HEK293 (cell line): ENCODE measurements at regions not wholly inside any gene's neighbourhood (a gene's known extent, or its start where the extent isn't known, plus 50 kb on each side); places are given as distances from the start of the nearest gene placed in this dataset.

Experiments used
- CTCF ChIA-PET: fragments of 350-600 bp; formaldehyde crosslinking; extraction: SDS; loops from one replicate; lab custom pipeline; 2021; ENCODE audit warnings: antibody characterized with exemption; lab: Yijun Ruan, JAX
- POLR2A ChIA-PET: fragments of 300-600 bp; formaldehyde crosslinking; extraction: SDS; loops from one replicate; lab custom pipeline; 2020; ENCODE audit warnings: antibody characterized with exemption, inconsistent platforms; lab: Yijun Ruan, JAX
- H3K27ac ChIP-seq: fragments of 200-500 bp; sonication (Bioruptor generic); 2 replicates; pipeline ENCODE4 v1.5.1; 2014; ENCODE audit warnings: low read depth, low read length, control low read depth, inconsistent platforms; ENCODE audit errors: extremely low read depth
- H3K36me3 ChIP-seq, 2 experiments: fragments of 200-500 bp in 1 of 2; sonication (Bioruptor generic) in 1 of 2; 1 replicate in 1 of 2; 2 replicates in 1 of 2; pipeline ENCODE4 v1.5.1; 2014 to 2017; ENCODE audit warnings: inconsistent platforms in 2 of 2, low read length in 2 of 2; ENCODE audit not compliant: control insufficient read depth in 2 of 2, insufficient read depth in 1 of 2
- H3K4me1 ChIP-seq: fragments of 200-500 bp; sonication (Bioruptor generic); 2 replicates; pipeline ENCODE4 v1.5.1; 2014; ENCODE audit warnings: mild to moderate bottlenecking, low read length, inconsistent platforms; ENCODE audit not compliant: control insufficient read depth, insufficient read depth
- H3K4me3 ChIP-seq: 2 replicates; pipeline ENCODE4 v1.5.1; 2011; ENCODE audit warnings: low read depth, mild to moderate bottlenecking, control low read depth, low read length, moderate library complexity
- H3K9me3 ChIP-seq: fragments of 200-500 bp; sonication (Bioruptor generic); 2 replicates; pipeline ENCODE4 v1.5.1; 2014; ENCODE audit warnings: low read depth, low read length, inconsistent platforms; ENCODE audit not compliant: control insufficient read depth, insufficient read depth
- BCL11B ChIP-seq: fragments of 450-650 bp; formaldehyde crosslinking; IDR thresholded peaks from 2 replicates; pipeline ENCODE4 v1.5.1; 2016; ENCODE audit warnings: low read depth, missing biosample characterization, missing genetic modification characterization
- KLF8 ChIP-seq: fragments of 450-650 bp; formaldehyde crosslinking; IDR thresholded peaks from 2 replicates; pipeline ENCODE4 v1.5.1; 2016; ENCODE audit warnings: missing biosample characterization, missing genetic modification characterization
- REPIN1 ChIP-seq: fragments of 450-650 bp; formaldehyde crosslinking; IDR thresholded peaks from 2 replicates; pipeline ENCODE4 v1.5.1; 2017; ENCODE audit warnings: missing biosample characterization, missing genetic modification characterization, low read depth
- SETDB1 ChIP-seq: IDR thresholded peaks from one replicate; pipeline ENCODE4 v1.6.1; 2017; ENCODE audit warnings: mild to moderate bottlenecking, low read length, moderate library complexity, mixed read lengths; ENCODE audit not compliant: insufficient read length
- ZBTB20 ChIP-seq: fragments of 450-650 bp; formaldehyde crosslinking; IDR thresholded peaks from 2 replicates; pipeline ENCODE4 v1.5.1; 2016; ENCODE audit warnings: missing biosample characterization, missing genetic modification characterization
- ZNF175 ChIP-seq: fragments of 450-650 bp; formaldehyde crosslinking; IDR thresholded peaks from 2 replicates; pipeline ENCODE4 v1.5.1; 2016; ENCODE audit warnings: missing biosample characterization, missing genetic modification characterization
- ZNF335 ChIP-seq: fragments of 450-650 bp; formaldehyde crosslinking; conservative IDR thresholded peaks from 2 replicates; pipeline ENCODE4 v1.5.1; 2016; ENCODE audit warnings: missing biosample characterization, missing genetic modification characterization
- ZNF341 ChIP-seq: fragments of 450-650 bp; formaldehyde crosslinking; IDR thresholded peaks from 2 replicates; pipeline ENCODE4; 2016; ENCODE audit warnings: low read depth, missing biosample characterization, missing genetic modification characterization
- ZNF366 ChIP-seq: fragments of 450-650 bp; formaldehyde crosslinking; conservative IDR thresholded peaks from 2 replicates; pipeline ENCODE4 v1.5.1; 2016; ENCODE audit warnings: missing biosample characterization, missing genetic modification characterization
- ZNF416 ChIP-seq: fragments of 450-650 bp; formaldehyde crosslinking; IDR thresholded peaks from 2 replicates; pipeline ENCODE4 v1.5.1; 2016; ENCODE audit warnings: missing biosample characterization, missing genetic modification characterization
- ZNF423 ChIP-seq: fragments of 450-650 bp; formaldehyde crosslinking; IDR thresholded peaks from 2 replicates; pipeline ENCODE4 v1.5.1; 2016; ENCODE audit warnings: missing biosample characterization, missing genetic modification characterization
- ZNF433 ChIP-seq: fragments of 450-650 bp; formaldehyde crosslinking; IDR thresholded peaks from 2 replicates; pipeline ENCODE4 v1.5.1; 2016; ENCODE audit warnings: missing biosample characterization, missing genetic modification characterization, low read depth
- ZNF585B ChIP-seq: fragments of 450-650 bp; formaldehyde crosslinking; IDR thresholded peaks from 2 replicates; pipeline ENCODE4 v1.5.1; 2016; ENCODE audit warnings: missing biosample characterization, missing genetic modification characterization
- ZNF596 ChIP-seq: fragments of 450-650 bp; IDR thresholded peaks from 2 replicates; pipeline ENCODE4 v1.5.0; 2018; ENCODE audit warnings: missing biosample characterization, mild to moderate bottlenecking, missing genetic modification characterization, moderate library complexity
- ZNF701 ChIP-seq: fragments of 450-650 bp; formaldehyde crosslinking; IDR thresholded peaks from 2 replicates; pipeline ENCODE4 v1.5.1; 2016; ENCODE audit warnings: missing biosample characterization, missing genetic modification characterization
- ZNF791 ChIP-seq: fragments of 450-650 bp; formaldehyde crosslinking; IDR thresholded peaks from 2 replicates; pipeline ENCODE4 v1.5.1; 2016; ENCODE audit warnings: missing biosample characterization, missing genetic modification characterization
- ZNF830 ChIP-seq: fragments of 450-650 bp; IDR thresholded peaks from 2 replicates; pipeline ENCODE4 v1.5.0; 2018; ENCODE audit warnings: missing biosample characterization, missing genetic modification characterization, low read depth, mild to moderate bottlenecking, moderate library complexity
- ZSCAN23 ChIP-seq: fragments of 450-650 bp; formaldehyde crosslinking; IDR thresholded peaks from 2 replicates; pipeline ENCODE4 v1.5.1; 2016; ENCODE audit warnings: missing biosample characterization, missing genetic modification characterization
- TF ChIP-seq, protein P1 (sequence below): fragments of 450-650 bp; formaldehyde crosslinking; IDR thresholded peaks from 2 replicates; pipeline ENCODE4 v1.5.1; 2016; ENCODE audit warnings: missing biosample characterization, missing genetic modification characterization
- TF ChIP-seq, protein P2 (sequence below): IDR thresholded peaks from 2 replicates; pipeline ENCODE4 v1.6.1; 2011; ENCODE audit warnings: mild to moderate bottlenecking, low read depth, low read length, borderline replicate concordance
- TF ChIP-seq, protein P3 (sequence below): fragments of 450-650 bp; IDR thresholded peaks from 2 replicates; pipeline ENCODE4 v1.5.1; 2018; ENCODE audit warnings: missing biosample characterization, mild to moderate bottlenecking, missing genetic modification characterization
- TF ChIP-seq, protein P4 (sequence below): fragments of 450-650 bp; formaldehyde crosslinking; IDR thresholded peaks from 2 replicates; pipeline ENCODE4 v1.5.1; 2016; ENCODE audit warnings: missing biosample characterization, missing genetic modification characterization

DNA sequence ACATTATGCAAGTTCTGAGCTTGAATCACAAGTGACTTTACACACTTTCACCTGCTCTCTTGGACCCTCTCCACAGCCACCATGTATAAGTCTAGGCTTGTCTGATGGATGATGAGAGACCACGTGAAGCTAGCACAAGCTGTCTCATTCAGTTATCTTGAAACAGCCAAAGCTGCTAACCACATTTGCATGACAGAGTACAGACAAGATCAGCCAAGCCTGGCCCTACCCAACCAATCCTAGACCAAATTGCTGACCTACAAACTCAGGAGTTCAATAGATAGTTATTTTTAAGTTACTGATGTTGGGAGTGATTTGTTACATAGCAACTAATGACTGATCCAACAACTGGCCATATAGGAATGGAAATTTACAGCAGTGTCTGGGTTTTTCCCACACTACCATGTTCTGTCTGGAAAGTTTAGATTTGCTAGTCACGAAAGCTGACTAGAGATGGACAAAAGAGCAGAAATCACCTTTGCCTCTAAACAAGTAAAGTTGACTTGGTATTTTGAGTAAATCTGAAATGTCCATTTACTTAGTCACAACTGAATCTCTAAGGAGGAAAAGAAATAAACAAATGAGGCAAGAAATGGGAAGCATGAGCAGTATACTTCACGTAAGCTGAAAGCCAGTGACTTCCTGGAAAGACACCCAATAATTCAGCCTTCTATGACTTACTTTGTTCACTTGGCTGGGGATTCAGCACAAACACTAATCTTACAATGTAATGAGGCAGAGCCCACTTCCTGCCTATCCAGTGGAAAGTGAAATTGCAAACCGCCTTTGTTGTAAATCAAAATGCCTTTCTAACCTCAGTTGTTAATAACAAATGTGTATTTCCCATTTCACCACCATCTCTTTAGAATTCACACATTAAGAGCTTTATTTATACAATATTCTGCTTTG lies 101.7 kb downstream of the FAM181B start:
- TF ChIP-seq ZNF585B (tag by site-specific recombination) (no peak), ZSCAN23 (tag by site-specific recombination) (no peak), BCL11B (no peak), ZNF433 (tag by site-specific recombination) (no peak), SETDB1 (peak; percentile 17), ZNF366 (tag by site-specific recombination) (no peak), ZNF791 (tag by site-specific recombination) (no peak)
- TF ChIP-seq, protein P1, sequence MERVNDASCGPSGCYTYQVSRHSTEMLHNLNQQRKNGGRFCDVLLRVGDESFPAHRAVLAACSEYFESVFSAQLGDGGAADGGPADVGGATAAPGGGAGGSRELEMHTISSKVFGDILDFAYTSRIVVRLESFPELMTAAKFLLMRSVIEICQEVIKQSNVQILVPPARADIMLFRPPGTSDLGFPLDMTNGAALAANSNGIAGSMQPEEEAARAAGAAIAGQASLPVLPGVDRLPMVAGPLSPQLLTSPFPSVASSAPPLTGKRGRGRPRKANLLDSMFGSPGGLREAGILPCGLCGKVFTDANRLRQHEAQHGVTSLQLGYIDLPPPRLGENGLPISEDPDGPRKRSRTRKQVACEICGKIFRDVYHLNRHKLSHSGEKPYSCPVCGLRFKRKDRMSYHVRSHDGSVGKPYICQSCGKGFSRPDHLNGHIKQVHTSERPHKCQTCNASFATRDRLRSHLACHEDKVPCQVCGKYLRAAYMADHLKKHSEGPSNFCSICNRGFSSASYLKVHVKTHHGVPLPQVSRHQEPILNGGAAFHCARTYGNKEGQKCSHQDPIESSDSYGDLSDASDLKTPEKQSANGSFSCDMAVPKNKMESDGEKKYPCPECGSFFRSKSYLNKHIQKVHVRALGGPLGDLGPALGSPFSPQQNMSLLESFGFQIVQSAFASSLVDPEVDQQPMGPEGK: no peak
- TF ChIP-seq, protein P2, sequence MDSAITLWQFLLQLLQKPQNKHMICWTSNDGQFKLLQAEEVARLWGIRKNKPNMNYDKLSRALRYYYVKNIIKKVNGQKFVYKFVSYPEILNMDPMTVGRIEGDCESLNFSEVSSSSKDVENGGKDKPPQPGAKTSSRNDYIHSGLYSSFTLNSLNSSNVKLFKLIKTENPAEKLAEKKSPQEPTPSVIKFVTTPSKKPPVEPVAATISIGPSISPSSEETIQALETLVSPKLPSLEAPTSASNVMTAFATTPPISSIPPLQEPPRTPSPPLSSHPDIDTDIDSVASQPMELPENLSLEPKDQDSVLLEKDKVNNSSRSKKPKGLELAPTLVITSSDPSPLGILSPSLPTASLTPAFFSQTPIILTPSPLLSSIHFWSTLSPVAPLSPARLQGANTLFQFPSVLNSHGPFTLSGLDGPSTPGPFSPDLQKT: no peak
- TF ChIP-seq, all 188 proteins: peak for 1
- CTCF ChIA-PET: no interaction called here

DNA sequence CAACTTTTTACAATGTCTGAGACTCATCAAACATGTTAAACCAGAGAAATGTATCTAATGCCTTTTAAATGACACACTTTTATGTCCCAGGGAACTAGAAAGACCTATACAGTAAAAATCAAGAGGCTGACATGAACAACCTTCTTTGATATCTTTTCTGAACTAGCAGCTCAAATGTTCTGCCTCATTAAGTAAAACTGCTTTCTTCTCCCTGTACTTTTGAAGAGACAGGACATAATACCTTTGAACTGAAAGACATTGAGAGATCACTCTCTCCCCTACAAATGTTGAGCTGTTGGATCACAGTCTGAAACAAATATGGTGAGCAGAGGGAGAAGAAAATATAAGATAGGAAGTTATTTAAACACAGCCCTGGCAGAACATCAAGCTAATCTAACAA lies 123.0 kb downstream of the FAM181B start:
- TF ChIP-seq KLF8 (tag by site-specific recombination) (no peak), ZNF175 (no peak), ZNF830 (tag by site-specific recombination) (no peak)
- TF ChIP-seq, protein P3, sequence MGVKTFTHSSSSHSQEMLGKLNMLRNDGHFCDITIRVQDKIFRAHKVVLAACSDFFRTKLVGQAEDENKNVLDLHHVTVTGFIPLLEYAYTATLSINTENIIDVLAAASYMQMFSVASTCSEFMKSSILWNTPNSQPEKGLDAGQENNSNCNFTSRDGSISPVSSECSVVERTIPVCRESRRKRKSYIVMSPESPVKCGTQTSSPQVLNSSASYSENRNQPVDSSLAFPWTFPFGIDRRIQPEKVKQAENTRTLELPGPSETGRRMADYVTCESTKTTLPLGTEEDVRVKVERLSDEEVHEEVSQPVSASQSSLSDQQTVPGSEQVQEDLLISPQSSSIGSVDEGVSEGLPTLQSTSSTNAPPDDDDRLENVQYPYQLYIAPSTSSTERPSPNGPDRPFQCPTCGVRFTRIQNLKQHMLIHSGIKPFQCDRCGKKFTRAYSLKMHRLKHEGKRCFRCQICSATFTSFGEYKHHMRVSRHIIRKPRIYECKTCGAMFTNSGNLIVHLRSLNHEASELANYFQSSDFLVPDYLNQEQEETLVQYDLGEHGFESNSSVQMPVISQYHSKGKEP: no peak
- ChIA-PET POLR2A (no interaction called here), CTCF (no interaction called here)
- Histone ChIP-seq H3K4me1 (no peaks in the 10 kb centered on the region), H3K36me3 (no peaks in the 10 kb centered on the region), H3K9me3 (no peaks in the 10 kb centered on the region), H3K4me3 (no peak overlapping the region), H3K27ac (no peak overlapping the region)

More for the DNA sequence above, 101.7 kb downstream of the FAM181B start:
- POLR2A ChIA-PET: interaction anchor here (0.6 kb wide), 1 partner anchor 1171 kb away, joined by 3 read pairs; no protein-coding TSS in a partner anchor
- H3K9me3 ChIP-seq: no peaks in the 10 kb centered on the region
- no peak overlapping the region for H3K4me3 ChIP-seq
- no peaks in the 10 kb centered on the region for H3K4me1 ChIP-seq
- no peak overlapping the region for H3K27ac ChIP-seq
- H3K36me3 ChIP-seq: no peaks in the 10 kb centered on the region

DNA sequence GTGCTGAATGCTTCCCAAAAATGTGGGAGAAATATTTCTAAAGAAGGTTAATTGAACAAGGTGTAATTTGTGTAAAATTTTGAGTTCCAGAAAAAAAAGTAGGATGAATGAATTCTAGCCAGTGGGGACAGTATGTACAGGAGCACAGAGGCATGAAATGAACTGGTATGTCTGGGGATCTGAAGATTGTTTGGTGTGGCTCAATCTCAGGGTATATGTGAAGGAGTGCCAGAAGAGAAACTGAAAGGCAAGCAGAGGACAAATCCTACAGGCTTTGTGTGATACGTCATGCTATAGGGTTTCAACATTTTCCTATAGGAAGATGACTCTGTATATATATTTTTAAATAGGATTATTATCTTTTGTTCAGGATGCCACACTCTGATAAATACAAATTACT lies 126.9 kb downstream of the FAM181B start:
- no peaks in the 10 kb centered on the region for H3K4me1 ChIP-seq
- POLR2A ChIA-PET: no interaction called here
- H3K4me3 ChIP-seq: no peak overlapping the region
- TF ChIP-seq ZNF416 (tag by site-specific recombination): no peak
- no peak for TF ChIP-seq ZNF335 (tag by site-specific recombination)
- TF ChIP-seq REPIN1: no peak
- no peak for TF ChIP-seq ZNF596
- no peak for TF ChIP-seq ZBTB20 (tag by site-specific recombination)
- no peak for TF ChIP-seq ZNF341 (tag by site-specific recombination)
- no peak for TF ChIP-seq ZNF423 (tag by site-specific recombination)
- TF ChIP-seq, protein P4, sequence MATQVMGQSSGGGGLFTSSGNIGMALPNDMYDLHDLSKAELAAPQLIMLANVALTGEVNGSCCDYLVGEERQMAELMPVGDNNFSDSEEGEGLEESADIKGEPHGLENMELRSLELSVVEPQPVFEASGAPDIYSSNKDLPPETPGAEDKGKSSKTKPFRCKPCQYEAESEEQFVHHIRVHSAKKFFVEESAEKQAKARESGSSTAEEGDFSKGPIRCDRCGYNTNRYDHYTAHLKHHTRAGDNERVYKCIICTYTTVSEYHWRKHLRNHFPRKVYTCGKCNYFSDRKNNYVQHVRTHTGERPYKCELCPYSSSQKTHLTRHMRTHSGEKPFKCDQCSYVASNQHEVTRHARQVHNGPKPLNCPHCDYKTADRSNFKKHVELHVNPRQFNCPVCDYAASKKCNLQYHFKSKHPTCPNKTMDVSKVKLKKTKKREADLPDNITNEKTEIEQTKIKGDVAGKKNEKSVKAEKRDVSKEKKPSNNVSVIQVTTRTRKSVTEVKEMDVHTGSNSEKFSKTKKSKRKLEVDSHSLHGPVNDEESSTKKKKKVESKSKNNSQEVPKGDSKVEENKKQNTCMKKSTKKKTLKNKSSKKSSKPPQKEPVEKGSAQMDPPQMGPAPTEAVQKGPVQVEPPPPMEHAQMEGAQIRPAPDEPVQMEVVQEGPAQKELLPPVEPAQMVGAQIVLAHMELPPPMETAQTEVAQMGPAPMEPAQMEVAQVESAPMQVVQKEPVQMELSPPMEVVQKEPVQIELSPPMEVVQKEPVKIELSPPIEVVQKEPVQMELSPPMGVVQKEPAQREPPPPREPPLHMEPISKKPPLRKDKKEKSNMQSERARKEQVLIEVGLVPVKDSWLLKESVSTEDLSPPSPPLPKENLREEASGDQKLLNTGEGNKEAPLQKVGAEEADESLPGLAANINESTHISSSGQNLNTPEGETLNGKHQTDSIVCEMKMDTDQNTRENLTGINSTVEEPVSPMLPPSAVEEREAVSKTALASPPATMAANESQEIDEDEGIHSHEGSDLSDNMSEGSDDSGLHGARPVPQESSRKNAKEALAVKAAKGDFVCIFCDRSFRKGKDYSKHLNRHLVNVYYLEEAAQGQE (tag by site-specific recombination): no peak
- TF ChIP-seq ZNF701 (tag by site-specific recombination): no peak
- TF ChIP-seq, all 188 proteins: peak for 0
- Histone ChIP-seq H3K9me3 (no peaks in the 10 kb centered on the region), H3K36me3 (no peaks in the 10 kb centered on the region), H3K27ac (no peak overlapping the region)
- CTCF ChIA-PET: no interaction called here
